ENCODE measurements at regions not wholly inside any gene's neighbourhood (a gene's known extent, or its start where the extent isn't known, plus 50 kb on each side); places are given as distances from the start of the nearest gene placed in this dataset.

GRCh38 chr13:99656092-99656745 lies 154.9 kb downstream of the TM9SF2 start (continued):
- TF ChIP-seq SMC3 (IDR thresholded peaks at IDR 0.05; ENCODE audit: low read length): peak; percentile 83
- no peak for TF ChIP-seq FOXM1 (CRISPR knock-in tag; IDR thresholded peaks at IDR 0.05)
- TF ChIP-seq ZNF776 (CRISPR knock-in tag; IDR thresholded peaks at IDR 0.05): no peak
- no peak for TF ChIP-seq ZNF512 (CRISPR knock-in tag; IDR thresholded peaks at IDR 0.05)
- TF ChIP-seq RBM22 (optimal IDR thresholded peaks at IDR 0.05; ENCODE audit: low read length): no peak
- no peak for TF ChIP-seq POLR2G (IDR thresholded peaks at IDR 0.05; ENCODE audit: low read depth, low read length)
- TF ChIP-seq ETV5 (CRISPR knock-in tag; IDR thresholded peaks at IDR 0.05; ENCODE audit: borderline replicate concordance): no peak
- no peak for TF ChIP-seq WIZ (CRISPR knock-in tag; IDR thresholded peaks at IDR 0.05)
- TF ChIP-seq ZNF280B (CRISPR knock-in tag; IDR thresholded peaks at IDR 0.05; ENCODE audit: borderline replicate concordance): no peak
